NCI-H524 treated with DMSO at 0.1 percent for 48 hours (cell line): ENCODE measurements at regions not wholly inside any gene's neighbourhood (a gene's known extent, or its start where the extent isn't known, plus 50 kb on each side); places are given as distances from the start of the nearest gene placed in this dataset.
"Not testable (repeated sequence)": the region's sequence is repeated elsewhere in the genome, so short reads cannot be mapped to it uniquely, and the experiment has no call there.

Experiments used
- DNase-seq: peaks from one replicate; lab custom pipeline; 2025; lab: John Stamatoyannopoulos, UW

GRCh38 chrX:91500499-91500898 lies 65.9 kb downstream of the PABPC5 start:
- DNase-seq: peak; percentile 16

DNA sequence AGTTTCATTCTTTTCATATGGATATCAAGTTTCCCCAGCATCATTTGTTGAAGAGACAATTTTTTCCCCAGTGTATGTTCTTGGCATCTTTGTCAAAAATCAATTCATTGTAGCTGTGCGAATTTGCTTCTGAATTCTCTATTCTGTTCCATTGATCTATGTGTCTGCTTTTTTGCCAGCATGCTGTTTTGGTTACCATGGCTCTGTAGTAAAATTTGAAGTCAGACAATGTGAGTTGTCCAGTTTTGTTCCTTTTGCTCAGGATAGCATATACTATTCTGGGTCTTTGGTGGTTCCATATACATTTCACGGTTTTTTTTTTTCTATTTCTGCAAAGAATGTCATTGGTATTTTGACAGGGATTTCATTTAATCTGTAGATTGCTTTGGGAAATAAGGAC lies 95.6 kb downstream of the PABPC5 start:
- DNase-seq: not testable (repeated sequence)

GRCh38 chrX:91563127-91563526 lies 128.5 kb downstream of the PABPC5 start:
- not testable (repeated sequence) for DNase-seq
